Central memory CD8-positive, alpha-beta T cell (primary cell): ENCODE measurements at regions not wholly inside any gene's neighbourhood (a gene's known extent, or its start where the extent isn't known, plus 50 kb on each side); places are given as distances from the start of the nearest gene placed in this dataset.
"Not testable (repeated sequence)": the region's sequence is repeated elsewhere in the genome, so short reads cannot be mapped to it uniquely, and the experiment has no call there.

Experiments used
- ATAC-seq: fragments of 150-1000 bp; cut with Tn5 transposase; replicated peaks from 2 replicates; pipeline ENCODE4 v1.10.0; 2022; ENCODE audit warnings: mild to moderate bottlenecking, moderate FRiP score, moderate number of reproducible peaks; ENCODE audit not compliant: poor library complexity, severe bottlenecking; ENCODE audit errors: extremely low read depth
- DNase-seq, 2 donors: peaks; one replicate each; pipeline ENCODE4 v3.0.0; 2021; ENCODE audit warnings: low spot score in 2 of 2
- H3K27ac Mint-ChIP-seq: one replicate; pipeline ENCODE4 v1.8.0; 2022; ENCODE audit warnings: low read depth, mild to moderate bottlenecking, moderate library complexity, mixed read lengths
- H3K27me3 Mint-ChIP-seq: one replicate; pipeline ENCODE4 v1.8.0; 2022; ENCODE audit warnings: mixed read lengths
- H3K36me3 Mint-ChIP-seq: one replicate; pipeline ENCODE4 v1.8.0; 2022; ENCODE audit warnings: mild to moderate bottlenecking, moderate library complexity, mixed read lengths; ENCODE audit not compliant: insufficient read depth
- H3K4me1 Mint-ChIP-seq: one replicate; pipeline ENCODE4 v1.8.0; 2022; ENCODE audit warnings: mixed read lengths
- H3K4me3 Mint-ChIP-seq: one replicate; pipeline ENCODE4 v1.8.0; 2022; ENCODE audit warnings: mild to moderate bottlenecking, moderate library complexity, mixed read lengths
- H3K9me3 Mint-ChIP-seq: one replicate; pipeline ENCODE4 v1.8.0; 2022; ENCODE audit warnings: mixed read lengths

DNA sequence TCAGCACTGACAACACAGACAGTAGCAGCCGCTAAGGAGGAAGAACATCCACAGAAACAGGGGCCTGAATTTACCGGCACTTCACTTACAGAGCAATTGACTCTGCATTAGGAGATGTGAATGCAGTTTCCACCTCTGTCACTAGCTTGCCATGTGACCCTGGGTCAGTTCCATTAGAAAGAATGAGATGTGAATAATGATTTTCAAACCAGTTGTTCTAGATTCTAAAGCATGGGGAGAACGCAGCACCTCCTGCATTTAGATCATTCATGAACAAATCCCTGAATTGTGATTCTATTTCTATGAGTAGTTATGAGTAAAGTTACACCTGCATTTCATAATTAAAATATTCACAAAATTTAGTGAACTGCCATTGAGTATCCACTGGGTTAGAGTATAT lies 197.3 kb upstream of the EXOC2 start:
- Mint-ChIP-seq H3K36me3 (no peaks in the 10 kb centered on the region), H3K4me1 (no peaks in the 10 kb centered on the region)

DNA sequence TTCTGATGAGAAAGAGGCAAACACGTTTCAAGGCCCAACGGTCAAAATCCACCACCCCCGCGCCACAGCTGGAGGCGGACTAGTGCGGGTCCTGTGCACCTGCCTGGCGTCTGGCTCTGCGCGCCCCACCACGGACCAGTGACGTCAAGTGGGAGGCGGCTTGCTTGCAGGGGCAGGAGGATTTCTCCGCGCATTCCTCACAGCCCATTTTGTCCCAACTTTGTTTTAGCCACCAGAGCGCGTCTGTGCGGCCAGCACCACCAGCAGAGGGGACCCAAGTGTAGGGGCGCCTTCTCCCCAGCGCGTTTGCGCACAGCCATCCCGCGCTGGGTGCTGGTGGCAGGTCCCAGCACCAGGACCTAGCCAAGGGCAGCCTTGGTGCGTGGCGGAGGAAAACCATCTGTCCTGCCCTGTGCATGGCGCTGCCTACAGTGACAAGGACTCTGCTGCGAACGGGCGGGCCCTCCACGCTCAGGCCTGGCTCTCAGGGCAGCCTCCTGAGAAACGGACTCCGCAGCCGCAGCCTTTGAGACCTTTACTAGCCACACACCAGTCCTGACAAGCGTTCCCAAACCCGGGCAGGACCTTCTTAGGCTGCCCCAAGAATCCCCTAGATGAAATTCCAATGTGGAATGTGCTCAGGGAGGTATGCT lies 194.8 kb upstream of the EXOC2 start:
- H3K4me1 Mint-ChIP-seq: peaks cover 7% of the 10 kb centered on the region
- ATAC-seq: no peak

More for the DNA sequence above, 197.3 kb upstream of the EXOC2 start:
- H3K4me3 Mint-ChIP-seq: no peak overlapping the region
- no peaks in the 10 kb centered on the region for H3K9me3 Mint-ChIP-seq
- H3K27ac Mint-ChIP-seq: no peak overlapping the region
- H3K27me3 Mint-ChIP-seq: peaks cover 24% of the 10 kb centered on the region
- DNase-seq (no peak), ATAC-seq (no peak)

DNA sequence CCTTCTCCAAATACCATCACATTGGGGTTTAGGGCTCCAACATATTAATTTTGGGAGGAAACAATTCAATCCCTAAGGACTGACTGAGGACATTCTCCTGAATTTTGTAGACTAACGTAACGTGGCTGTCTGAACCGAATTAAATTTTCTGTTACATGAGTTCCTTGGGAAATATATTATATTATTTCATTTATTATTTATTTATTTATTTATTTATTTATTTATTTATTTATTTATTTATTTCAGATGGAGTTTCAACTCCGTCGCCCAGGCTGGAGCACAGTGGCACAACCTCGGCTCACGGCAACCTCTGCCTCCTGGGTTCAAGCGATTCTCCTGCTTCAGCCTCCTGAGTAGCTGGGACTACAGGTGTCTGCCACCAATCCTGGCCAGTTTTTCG lies 193.2 kb upstream of the EXOC2 start:
- H3K4me1 Mint-ChIP-seq, H3K9me3 Mint-ChIP-seq, ATAC-seq, H3K36me3 Mint-ChIP-seq, H3K4me3 Mint-ChIP-seq, DNase-seq, H3K27ac Mint-ChIP-seq: not testable (repeated sequence)
- H3K27me3 Mint-ChIP-seq: peaks cover 45% of the 10 kb centered on the region

More for the DNA sequence above, 194.8 kb upstream of the EXOC2 start:
- H3K9me3 Mint-ChIP-seq: no peaks in the 10 kb centered on the region
- H3K27ac Mint-ChIP-seq: no peak overlapping the region
- no peaks in the 10 kb centered on the region for H3K36me3 Mint-ChIP-seq
- no peak overlapping the region for H3K4me3 Mint-ChIP-seq
- DNase-seq: no peak
- H3K27me3 Mint-ChIP-seq: peaks cover 30% of the 10 kb centered on the region

DNA sequence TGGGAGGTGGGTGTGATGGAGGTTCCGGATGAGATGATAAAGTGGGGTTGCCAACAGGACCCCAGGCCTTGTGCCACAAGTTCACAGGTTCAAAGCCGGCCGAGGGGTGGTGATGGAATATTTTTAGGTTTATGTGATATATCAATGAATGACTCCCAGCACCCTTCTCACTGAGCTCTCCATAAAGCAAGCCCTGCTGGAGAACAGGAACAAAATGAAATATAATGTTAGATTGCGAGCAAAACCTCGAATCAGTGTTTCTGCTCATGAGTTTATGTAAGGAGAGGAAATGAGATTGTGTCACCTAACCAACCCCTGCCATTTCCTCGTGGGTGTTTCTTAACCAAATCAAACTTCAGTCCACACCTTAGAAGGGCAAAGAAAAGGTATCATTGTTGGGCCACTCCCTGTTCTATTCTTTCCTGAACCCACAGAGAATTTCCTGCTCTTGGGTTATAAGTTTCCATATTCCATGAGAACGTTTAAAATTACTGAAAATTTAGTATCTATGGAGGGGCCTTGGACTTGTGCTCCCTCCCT lies 192.2 kb upstream of the EXOC2 start:
- Mint-ChIP-seq H3K27me3 (peaks cover 51% of the 10 kb centered on the region), H3K9me3 (no peaks in the 10 kb centered on the region), H3K4me1 (peaks cover 7% of the 10 kb centered on the region), H3K36me3 (no peaks in the 10 kb centered on the region), H3K4me3 (no peak overlapping the region), H3K27ac (no peak overlapping the region)
- DNase-seq (no peak), ATAC-seq (no peak)

DNA sequence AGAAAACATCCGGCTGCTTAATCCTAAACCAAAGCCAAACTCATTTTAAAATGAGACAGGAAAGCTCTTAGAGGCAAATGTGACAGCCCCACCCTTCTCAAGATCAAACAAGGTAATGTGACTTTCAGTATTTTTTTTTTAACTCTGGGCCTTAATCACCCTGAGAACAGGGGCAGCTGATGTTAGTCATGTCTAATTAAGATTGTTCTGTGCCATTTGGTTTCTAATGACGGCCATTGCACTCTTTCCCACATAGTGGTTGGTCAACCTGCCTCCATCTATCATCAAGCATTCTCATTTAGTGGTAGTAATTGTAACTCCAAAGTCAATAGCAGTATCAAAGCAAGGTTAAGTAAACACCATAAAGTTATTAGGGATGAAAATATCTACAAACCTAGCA lies 191.6 kb upstream of the EXOC2 start:
- Mint-ChIP-seq H3K27me3 (peaks cover 51% of the 10 kb centered on the region), H3K9me3 (no peaks in the 10 kb centered on the region), H3K36me3 (no peaks in the 10 kb centered on the region), H3K4me1 (peaks cover 7% of the 10 kb centered on the region), H3K4me3 (no peak overlapping the region), H3K27ac (no peak overlapping the region)
- no peak for ATAC-seq
- no peak for DNase-seq

DNA sequence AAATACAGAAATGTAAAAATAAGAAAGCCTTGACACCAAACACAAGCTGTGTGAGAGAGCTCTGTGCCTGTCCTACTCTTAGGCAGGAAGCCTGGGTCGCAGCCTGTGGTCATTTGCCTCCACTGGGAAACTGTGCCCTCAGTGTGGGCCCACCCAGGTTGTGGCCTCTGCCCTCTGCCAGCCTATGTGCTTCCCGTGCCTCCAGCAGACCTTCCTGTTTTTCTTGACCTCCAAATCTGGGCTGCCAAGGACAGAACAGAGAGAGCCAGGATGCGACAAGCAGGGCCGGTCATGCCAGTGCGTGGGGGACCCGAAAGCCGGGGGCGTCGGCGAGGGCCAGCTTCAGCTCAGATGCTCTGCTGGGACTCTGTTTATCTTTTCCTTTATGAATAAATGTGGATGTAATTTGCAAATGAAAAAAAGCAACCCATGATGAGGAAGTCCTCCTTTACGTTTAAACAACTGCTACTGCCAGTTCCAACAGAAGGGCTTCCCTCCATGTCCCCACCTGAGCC lies 189.2 kb upstream of the EXOC2 start:
- H3K27me3 Mint-ChIP-seq: peaks cover 66% of the 10 kb centered on the region
- H3K4me3 Mint-ChIP-seq: no peak overlapping the region
- H3K27ac Mint-ChIP-seq: no peak overlapping the region
- ATAC-seq: no peak
- no peak for DNase-seq
- H3K36me3 Mint-ChIP-seq: no peaks in the 10 kb centered on the region
- H3K4me1 Mint-ChIP-seq: peaks cover 7% of the 10 kb centered on the region
- H3K9me3 Mint-ChIP-seq: no peaks in the 10 kb centered on the region

DNA sequence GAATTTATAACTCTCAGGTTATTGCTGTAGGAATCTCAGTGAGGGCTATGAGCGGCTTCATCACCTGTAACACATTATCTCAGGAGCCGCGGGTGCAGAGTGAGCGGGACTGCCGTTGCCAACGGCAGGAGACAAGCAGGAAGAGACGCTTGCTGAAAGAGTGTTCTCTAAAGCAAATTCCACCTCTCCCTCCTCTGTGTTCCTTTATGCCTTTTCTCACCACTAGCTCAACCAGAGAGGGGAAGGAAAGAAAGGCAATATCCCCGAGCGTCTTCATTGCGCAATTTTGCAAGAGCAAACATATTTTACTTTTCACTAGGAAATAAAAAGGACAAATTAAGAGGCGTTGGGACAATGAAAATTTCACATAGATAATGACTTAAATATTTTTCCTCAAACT lies 185.2 kb upstream of the EXOC2 start:
- ATAC-seq (no peak), DNase-seq (no peak)
- H3K4me3 Mint-ChIP-seq: no peak overlapping the region
- no peak overlapping the region for H3K27ac Mint-ChIP-seq
- no peaks in the 10 kb centered on the region for H3K4me1 Mint-ChIP-seq
- H3K36me3 Mint-ChIP-seq: no peaks in the 10 kb centered on the region
- H3K9me3 Mint-ChIP-seq: no peaks in the 10 kb centered on the region
- H3K27me3 Mint-ChIP-seq: peaks cover 85% of the 10 kb centered on the region

DNA sequence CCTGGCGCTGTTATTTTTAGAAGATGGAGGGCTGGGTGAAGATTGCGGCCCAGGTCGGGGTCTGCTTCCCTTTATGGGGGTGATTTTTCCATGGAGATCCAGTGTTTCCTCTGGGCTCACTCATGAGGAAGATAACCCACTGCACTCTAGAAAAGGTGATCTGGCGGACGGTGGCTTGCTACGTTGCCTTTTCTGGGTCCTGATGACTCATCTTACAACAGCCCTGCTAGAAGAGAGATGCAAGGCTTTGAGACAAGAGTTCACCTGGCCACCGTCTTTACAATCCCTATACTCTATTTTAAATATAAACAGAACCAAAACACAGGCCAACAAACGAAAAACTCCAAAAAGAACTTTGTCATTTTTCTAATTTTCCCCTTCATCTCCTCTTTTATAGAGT lies 182.1 kb upstream of the EXOC2 start:
- DNase-seq (no peak), ATAC-seq (no peak)
- Mint-ChIP-seq H3K27me3 (peaks cover 71% of the 10 kb centered on the region), H3K27ac (no peak overlapping the region), H3K4me1 (no peaks in the 10 kb centered on the region), H3K9me3 (no peaks in the 10 kb centered on the region), H3K4me3 (no peak overlapping the region), H3K36me3 (no peaks in the 10 kb centered on the region)

DNA sequence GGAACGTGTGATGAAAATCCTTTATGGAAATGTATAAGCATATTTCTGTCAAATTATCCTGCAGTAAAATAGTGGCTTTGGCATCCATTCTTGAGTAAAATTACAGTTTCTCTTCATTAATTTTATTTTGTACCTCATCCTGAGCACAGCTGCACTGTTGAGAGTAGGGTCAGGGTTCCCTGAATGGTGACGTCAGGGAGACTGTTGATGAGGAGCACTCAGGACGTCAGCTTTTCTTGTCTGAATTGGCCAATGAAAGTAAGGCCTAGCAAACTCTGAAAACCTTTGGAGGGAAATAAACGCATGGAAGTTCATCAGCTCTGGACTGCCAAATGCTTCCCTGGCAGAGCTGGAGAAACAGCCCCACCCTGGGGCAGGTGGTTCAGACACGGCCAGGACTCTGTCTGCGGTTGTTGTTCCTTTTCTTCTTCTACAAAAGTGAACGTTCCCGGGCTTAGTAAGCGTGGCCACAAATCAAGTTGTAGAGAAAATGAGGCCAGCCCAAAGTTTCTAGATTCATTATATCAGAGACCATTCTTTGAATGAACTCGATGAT lies 179.7 kb upstream of the EXOC2 start:
- H3K4me1 Mint-ChIP-seq: no peaks in the 10 kb centered on the region
- no peak overlapping the region for H3K27ac Mint-ChIP-seq
- DNase-seq: no peak
- H3K36me3 Mint-ChIP-seq: peaks cover 2% of the 10 kb centered on the region
- no peak for ATAC-seq
- no peak overlapping the region for H3K4me3 Mint-ChIP-seq
- H3K27me3 Mint-ChIP-seq: peaks cover 69% of the 10 kb centered on the region
- no peaks in the 10 kb centered on the region for H3K9me3 Mint-ChIP-seq

DNA sequence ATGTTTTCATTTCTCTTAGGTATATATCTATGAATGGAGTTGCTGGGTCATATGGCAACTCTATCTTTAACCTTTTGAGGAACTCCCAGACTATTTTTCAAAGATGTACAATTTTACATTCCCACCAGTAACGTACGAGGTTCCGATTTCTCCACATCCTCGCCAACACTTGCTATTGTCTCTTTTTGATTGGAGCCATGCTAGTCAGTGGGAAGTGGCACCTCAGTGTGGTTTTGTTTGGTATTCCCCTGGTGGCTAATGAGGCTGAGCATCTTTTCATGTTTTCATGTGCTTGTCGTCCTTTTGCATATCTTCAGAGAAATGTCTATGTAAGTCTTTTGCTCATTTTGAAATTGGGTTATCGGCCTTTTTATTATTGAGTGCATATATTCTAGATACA lies 178.6 kb upstream of the EXOC2 start:
- no peaks in the 10 kb centered on the region for H3K4me1 Mint-ChIP-seq
- peaks cover 66% of the 10 kb centered on the region for H3K27me3 Mint-ChIP-seq
- no peak overlapping the region for H3K27ac Mint-ChIP-seq
- H3K4me3 Mint-ChIP-seq: no peak overlapping the region
- H3K9me3 Mint-ChIP-seq: no peaks in the 10 kb centered on the region
- no peak for DNase-seq
- peaks cover 2% of the 10 kb centered on the region for H3K36me3 Mint-ChIP-seq
- no peak for ATAC-seq

DNA sequence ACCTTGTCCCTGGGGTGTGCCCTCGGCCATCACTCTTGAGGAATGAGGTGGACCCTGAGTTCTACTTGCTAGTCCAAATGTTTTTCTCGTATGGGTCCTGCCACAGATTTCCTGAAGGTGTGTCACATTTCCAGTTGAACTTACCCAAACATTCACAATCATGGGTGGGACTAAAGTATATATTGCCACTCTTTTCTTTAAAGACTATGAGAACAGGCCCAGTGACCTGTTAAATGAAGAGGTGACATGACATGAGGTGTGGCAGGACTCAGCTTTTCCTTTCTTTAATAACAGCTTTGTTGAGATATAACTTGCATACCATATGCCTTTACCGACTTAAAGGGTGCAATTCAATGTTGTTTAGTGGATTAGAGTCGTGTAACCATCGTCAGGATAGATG lies 177.2 kb upstream of the EXOC2 start:
- Mint-ChIP-seq H3K27ac (no peak overlapping the region), H3K4me3 (no peak overlapping the region), H3K4me1 (no peaks in the 10 kb centered on the region), H3K36me3 (peaks cover 2% of the 10 kb centered on the region), H3K9me3 (no peaks in the 10 kb centered on the region), H3K27me3 (peaks cover 67% of the 10 kb centered on the region)
- DNase-seq: no peak
- no peak for ATAC-seq

DNA sequence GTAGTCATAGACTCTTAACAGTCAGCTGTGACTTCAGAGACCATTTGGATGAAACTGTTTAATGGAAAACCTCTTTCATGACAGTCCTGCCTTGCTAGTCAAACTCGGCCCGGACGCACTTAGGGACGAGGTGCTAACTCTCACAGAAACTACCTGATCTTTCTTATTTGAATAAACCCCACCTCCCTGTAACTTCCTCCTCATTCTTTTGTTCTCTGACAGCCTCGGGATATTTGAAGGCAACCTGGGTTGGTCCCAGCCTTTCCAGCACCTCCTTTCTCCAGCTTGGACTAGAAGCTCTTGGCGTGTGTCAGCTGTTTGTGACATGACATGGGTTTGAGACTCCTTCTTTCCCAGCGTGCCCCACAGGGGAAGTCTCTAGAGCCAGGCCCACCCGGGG lies 175.3 kb upstream of the EXOC2 start:
- Mint-ChIP-seq H3K36me3 (peaks cover 2% of the 10 kb centered on the region), H3K9me3 (no peaks in the 10 kb centered on the region), H3K4me3 (no peak overlapping the region), H3K4me1 (no peaks in the 10 kb centered on the region), H3K27ac (no peak overlapping the region), H3K27me3 (peaks cover 64% of the 10 kb centered on the region)
- ATAC-seq (no peak), DNase-seq (no peak)

DNA sequence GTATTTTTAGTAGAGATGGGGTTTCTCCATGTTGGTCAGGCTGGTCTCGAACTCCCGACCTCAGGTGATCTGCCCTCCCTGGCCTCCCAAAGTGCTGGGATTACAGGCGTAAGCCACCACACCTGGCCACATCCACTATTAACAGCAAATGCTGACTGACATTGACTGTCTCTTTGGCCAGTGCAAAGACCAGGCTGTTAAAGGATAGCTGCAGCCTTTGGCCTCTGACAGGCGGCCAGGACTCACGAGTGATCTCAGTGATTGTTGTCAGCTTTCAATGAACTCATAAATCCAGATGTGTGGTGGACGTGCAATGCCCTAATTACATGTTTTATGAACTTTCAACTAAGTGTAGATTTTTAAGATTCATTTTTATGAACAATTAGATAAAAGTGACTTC lies 174.4 kb upstream of the EXOC2 start:
- Mint-ChIP-seq H3K36me3 (peaks cover 2% of the 10 kb centered on the region), H3K4me3 (no peak overlapping the region), H3K4me1 (no peaks in the 10 kb centered on the region), H3K9me3 (no peaks in the 10 kb centered on the region), H3K27me3 (peaks cover 56% of the 10 kb centered on the region), H3K27ac (no peak overlapping the region)
- DNase-seq: no peak
- no peak for ATAC-seq
